Mesendoderm (in vitro differentiated cells): ENCODE measurements at regions not wholly inside any gene's neighbourhood (a gene's known extent, or its start where the extent isn't known, plus 50 kb on each side); places are given as distances from the start of the nearest gene placed in this dataset.
A peak's percentile ranks its signal among the peaks of the same experiment; 100 is the strongest.

Experiments used
- DNase-seq: peaks from one replicate; pipeline ENCODE4 v3.0.0; 2013
- H2AK5ac ChIP-seq: 2 replicates; pipeline ENCODE4 v1.6.1; 2013; ENCODE audit warnings: low read length, inconsistent platforms
- H2BK120ac ChIP-seq: 2 replicates; pipeline ENCODE4 v1.6.1; 2013; ENCODE audit warnings: low read depth, mild to moderate bottlenecking, low read length, moderate library complexity, mixed read lengths
- H2BK15ac ChIP-seq: replicated peaks from 2 replicates; pipeline ENCODE4 v1.6.1; 2013; ENCODE audit warnings: low read depth, mild to moderate bottlenecking, moderate library complexity
- H2BK5ac ChIP-seq: 2 replicates; pipeline ENCODE4 v1.6.1; 2013; ENCODE audit warnings: low read length, inconsistent platforms
- H3K18ac ChIP-seq: 2 replicates; pipeline ENCODE4 v1.6.1; 2013; ENCODE audit warnings: mild to moderate bottlenecking, low read length, mixed read lengths
- H3K23ac ChIP-seq: one replicate; pipeline ENCODE4 v1.6.1; 2013; ENCODE audit warnings: low read length
- H3K27ac ChIP-seq: 2 replicates; pipeline ENCODE4 v1.5.1; 2013; ENCODE audit warnings: low read depth, mild to moderate bottlenecking, inconsistent platforms, low read length, moderate library complexity
- H3K27me3 ChIP-seq: 2 replicates; pipeline ENCODE4 v1.6.1; 2013; ENCODE audit warnings: low read length, control low read depth, mild to moderate bottlenecking, inconsistent platforms; ENCODE audit not compliant: insufficient read depth, poor library complexity
- H3K36me3 ChIP-seq: 2 replicates; pipeline ENCODE4 v1.6.1; 2013; ENCODE audit warnings: low read length, inconsistent platforms; ENCODE audit not compliant: control insufficient read depth, insufficient read depth
- H3K4ac ChIP-seq: one replicate; pipeline ENCODE4 v1.6.1; 2013; ENCODE audit warnings: low read depth, mild to moderate bottlenecking, low read length, moderate library complexity
- H3K4me1 ChIP-seq: 2 replicates; pipeline ENCODE4 v1.6.1; 2013; ENCODE audit warnings: low read depth, low read length, inconsistent platforms; ENCODE audit not compliant: control insufficient read depth
- H3K4me2 ChIP-seq: 2 replicates; pipeline ENCODE4 v1.6.1; 2013; ENCODE audit warnings: low read length
- H3K4me3 ChIP-seq: 2 replicates; pipeline ENCODE4 v1.5.1; 2013; ENCODE audit warnings: mild to moderate bottlenecking, low read length
- H3K56ac ChIP-seq: one replicate; pipeline ENCODE4 v1.6.1; 2013; ENCODE audit warnings: low read length
- H3K79me1 ChIP-seq: 2 replicates; pipeline ENCODE4 v1.6.1; 2013; ENCODE audit warnings: low read length, inconsistent platforms
- H3K79me2 ChIP-seq: 2 replicates; pipeline ENCODE4 v1.6.1; 2013; ENCODE audit warnings: mild to moderate bottlenecking, low read length; ENCODE audit not compliant: control insufficient read depth, insufficient read depth
- H3K9ac ChIP-seq: 2 replicates; pipeline ENCODE4 v1.6.1; 2013; ENCODE audit warnings: low read length, inconsistent platforms
- H4K5ac ChIP-seq: one replicate; pipeline ENCODE4 v1.6.1; 2013; ENCODE audit warnings: low read length
- H4K8ac ChIP-seq: one replicate; pipeline ENCODE4 v1.6.1; 2013; ENCODE audit warnings: low read depth, mild to moderate bottlenecking, control low read depth, low read length, moderate library complexity
- WGBS: extraction: QIAGEN DNeasy Blood & Tissue Kit; methylation state at CpG from one replicate; pipeline ENCODE4 v1.1.7; 2013; ENCODE audit warnings: low lambda C conversion rate, missing lambda C conversion rate; ENCODE audit not compliant: insufficient coverage; ENCODE audit errors: extremely low coverage; 5-methylcytosine and 5-hydroxymethylcytosine counted together

- 100% methylated on average over 1 of the region's 3 CpGs for WGBS
Measured at GRCh38 chr4:104740161-104740560, 245.5 kb upstream of the CXXC4 start.

GRCh38 chr4:104743215-104743653, 248.5 kb upstream of the CXXC4 start:
- Histone ChIP-seq H3K9ac (no peak overlapping the region), H3K18ac (no peak overlapping the region), H2AK5ac (no peak overlapping the region), H3K27me3 (no peaks in the 10 kb centered on the region), H3K4me2 (no peak overlapping the region), H3K36me3 (no peaks in the 10 kb centered on the region), H4K5ac (no peak overlapping the region), H3K79me1 (no peaks in the 10 kb centered on the region), H2BK5ac (no peak overlapping the region), H3K4ac (no peak overlapping the region), H3K56ac (no peak overlapping the region), H4K8ac (no peak overlapping the region), H2BK120ac (no peak overlapping the region), H3K23ac (no peak overlapping the region), H3K4me1 (no peaks in the 10 kb centered on the region), H3K79me2 (no peaks in the 10 kb centered on the region), H2BK15ac (no peak overlapping the region), H3K27ac (no peak overlapping the region), H3K4me3 (no peak overlapping the region)
- DNase-seq = no peak
- WGBS = no CpG with 5 or more reads among the region's 6 CpGs

More at GRCh38 chr4:104740161-104740560, 245.5 kb upstream of the CXXC4 start:
- H3K27me3 ChIP-seq = no peaks in the 10 kb centered on the region
- H3K23ac ChIP-seq = no peak overlapping the region
- no peak overlapping the region for H2BK120ac ChIP-seq
- H3K4me3 ChIP-seq = no peak overlapping the region
- H3K27ac ChIP-seq = no peak overlapping the region
- no peak overlapping the region for H3K9ac ChIP-seq
- no peak overlapping the region for H3K4me2 ChIP-seq
- H3K79me1 ChIP-seq = no peaks in the 10 kb centered on the region
- H3K36me3 ChIP-seq = no peaks in the 10 kb centered on the region
- no peak overlapping the region for H3K56ac ChIP-seq
- no peak overlapping the region for H2BK15ac ChIP-seq
- DNase-seq = no peak
- H2BK5ac ChIP-seq = no peak overlapping the region
- no peak overlapping the region for H4K8ac ChIP-seq
- H4K5ac ChIP-seq = no peak overlapping the region
- H3K4me1 ChIP-seq = no peaks in the 10 kb centered on the region
- no peak overlapping the region for H2AK5ac ChIP-seq
- H3K79me2 ChIP-seq = no peaks in the 10 kb centered on the region
- no peak overlapping the region for H3K4ac ChIP-seq
- H3K18ac ChIP-seq = no peak overlapping the region

GRCh38 chr4:104747635-104748034, 252.9 kb upstream of the CXXC4 start:
- Histone ChIP-seq H2BK5ac (no peak overlapping the region), H3K9ac (no peak overlapping the region), H3K36me3 (no peaks in the 10 kb centered on the region), H2BK120ac (no peak overlapping the region), H4K8ac (no peak overlapping the region), H3K79me2 (no peaks in the 10 kb centered on the region), H3K23ac (no peak overlapping the region), H2BK15ac (no peak overlapping the region), H3K4ac (no peak overlapping the region), H3K27ac (no peak overlapping the region), H3K18ac (no peak overlapping the region), H3K27me3 (no peaks in the 10 kb centered on the region), H3K79me1 (no peaks in the 10 kb centered on the region), H2AK5ac (no peak overlapping the region), H3K4me1 (no peaks in the 10 kb centered on the region), H3K4me2 (no peak overlapping the region), H4K5ac (no peak overlapping the region), H3K4me3 (no peak overlapping the region), H3K56ac (no peak overlapping the region)
- no CpG with 5 or more reads among the region's 1 CpG for WGBS
- no peak for DNase-seq

GRCh38 chr4:104749062-104749461, 254.4 kb upstream of the CXXC4 start:
- Histone ChIP-seq H4K8ac (no peak overlapping the region), H3K4me2 (no peak overlapping the region), H3K9ac (no peak overlapping the region), H2AK5ac (no peak overlapping the region), H3K27ac (no peak overlapping the region), H3K4me3 (no peak overlapping the region), H2BK5ac (no peak overlapping the region), H3K79me1 (no peaks in the 10 kb centered on the region), H3K4me1 (no peaks in the 10 kb centered on the region), H3K4ac (no peak overlapping the region), H3K79me2 (no peaks in the 10 kb centered on the region), H3K36me3 (no peaks in the 10 kb centered on the region), H3K23ac (no peak overlapping the region), H3K56ac (no peak overlapping the region), H2BK15ac (no peak overlapping the region), H3K18ac (no peak overlapping the region), H2BK120ac (no peak overlapping the region), H4K5ac (no peak overlapping the region), H3K27me3 (no peaks in the 10 kb centered on the region)
- WGBS = no CpG with 5 or more reads among the region's 3 CpGs
- no peak for DNase-seq

GRCh38 chr4:104750008-104750407, 255.3 kb upstream of the CXXC4 start:
- no peak overlapping the region for H3K18ac ChIP-seq
- H3K27me3 ChIP-seq = no peaks in the 10 kb centered on the region
- H2BK5ac ChIP-seq = no peak overlapping the region
- no peaks in the 10 kb centered on the region for H3K79me1 ChIP-seq
- H2BK120ac ChIP-seq = no peak overlapping the region
- H2AK5ac ChIP-seq = no peak overlapping the region
- no CpG with 5 or more reads among the region's 2 CpGs for WGBS
- no peak overlapping the region for H3K23ac ChIP-seq
- no peaks in the 10 kb centered on the region for H3K79me2 ChIP-seq
- H3K36me3 ChIP-seq = no peaks in the 10 kb centered on the region
- H3K4me1 ChIP-seq = no peaks in the 10 kb centered on the region
- no peak overlapping the region for H3K4me3 ChIP-seq
- H3K4me2 ChIP-seq = no peak overlapping the region
- no peak overlapping the region for H3K56ac ChIP-seq
- no peak overlapping the region for H3K27ac ChIP-seq
- H3K9ac ChIP-seq = no peak overlapping the region
- no peak overlapping the region for H3K4ac ChIP-seq
- H2BK15ac ChIP-seq = no peak overlapping the region
- no peak for DNase-seq
- no peak overlapping the region for H4K8ac ChIP-seq
- H4K5ac ChIP-seq = no peak overlapping the region

GRCh38 chr4:104751468-104751867, 256.8 kb upstream of the CXXC4 start:
- no peak overlapping the region for H3K4ac ChIP-seq
- H3K4me1 ChIP-seq = no peaks in the 10 kb centered on the region
- H2AK5ac ChIP-seq = no peak overlapping the region
- no peaks in the 10 kb centered on the region for H3K79me1 ChIP-seq
- no peak overlapping the region for H2BK120ac ChIP-seq
- no CpG with 5 or more reads among the region's 2 CpGs for WGBS
- H3K79me2 ChIP-seq = no peaks in the 10 kb centered on the region
- H3K9ac ChIP-seq = no peak overlapping the region
- no peak overlapping the region for H4K5ac ChIP-seq
- no peak overlapping the region for H3K4me3 ChIP-seq
- no peak overlapping the region for H3K18ac ChIP-seq
- no peak overlapping the region for H2BK15ac ChIP-seq
- no peak overlapping the region for H2BK5ac ChIP-seq
- peak; percentile 3 for DNase-seq
- no peaks in the 10 kb centered on the region for H3K27me3 ChIP-seq
- no peak overlapping the region for H4K8ac ChIP-seq
- no peak overlapping the region for H3K23ac ChIP-seq
- no peak overlapping the region for H3K27ac ChIP-seq
- H3K56ac ChIP-seq = no peak overlapping the region
- H3K4me2 ChIP-seq = no peak overlapping the region
- H3K36me3 ChIP-seq = no peaks in the 10 kb centered on the region
